ENCODE measurements at regions not wholly inside any gene's neighbourhood (a gene's known extent, or its start where the extent isn't known, plus 50 kb on each side); places are given as distances from the start of the nearest gene placed in this dataset.

GRCh38 chr17:13921841-13922776 is 147.2 kb upstream of the COX10 start:
- DNase-seq (ENCODE audit: low read depth in 2 of 3, low spot score in 1 of 3), result no peak

- DNase-seq (ENCODE audit: low read depth in 2 of 3, low spot score in 1 of 3), result no peak
These were observed 146.4 kb upstream of the COX10 start for GRCh38 chr17:13922885-13923284.

GRCh38 chr17:13925579-13925978 is 143.7 kb upstream of the COX10 start:
- DNase-seq (ENCODE audit: low read depth in 2 of 3, low spot score in 1 of 3), result no peak

GRCh38 chr17:13931111-13931526 is 138.2 kb upstream of the COX10 start:
- DNase-seq (ENCODE audit: low read depth in 2 of 3, low spot score in 1 of 3), result no peak

- DNase-seq (ENCODE audit: low read depth in 2 of 3, low spot score in 1 of 3), result no peak
These were observed 137.4 kb upstream of the COX10 start for GRCh38 chr17:13931800-13932460.

- DNase-seq (ENCODE audit: low read depth in 2 of 3, low spot score in 1 of 3), result no peak
These were observed 135.6 kb upstream of the COX10 start for GRCh38 chr17:13933441-13934276.

- DNase-seq (ENCODE audit: low read depth in 2 of 3, low spot score in 1 of 3), result no peak
These were observed 130.1 kb upstream of the COX10 start for GRCh38 chr17:13939222-13939621.

- DNase-seq (ENCODE audit: low read depth in 2 of 3, low spot score in 1 of 3), result no peak
These were observed 128.2 kb upstream of the COX10 start for GRCh38 chr17:13940858-13941665.

- no peak for DNase-seq (ENCODE audit: low read depth in 2 of 3, low spot score in 1 of 3)
These were observed 127.5 kb upstream of the COX10 start for GRCh38 chr17:13941781-13942180.

- DNase-seq (ENCODE audit: low read depth in 2 of 3, low spot score in 1 of 3), result no peak
These were observed 125.4 kb upstream of the COX10 start for GRCh38 chr17:13943909-13944308.

GRCh38 chr17:13947499-13947898 is 121.8 kb upstream of the COX10 start:
- no peak for DNase-seq (ENCODE audit: low read depth in 2 of 3, low spot score in 1 of 3)

GRCh38 chr17:13952009-13952750 is 117.1 kb upstream of the COX10 start:
- DNase-seq (ENCODE audit: low read depth in 2 of 3, low spot score in 1 of 3), result no peak

GRCh38 chr17:13953841-13954240 is 115.5 kb upstream of the COX10 start:
- DNase-seq (ENCODE audit: low read depth in 2 of 3, low spot score in 1 of 3), result no peak

GRCh38 chr17:13957636-13958035 is 111.7 kb upstream of the COX10 start:
- DNase-seq (ENCODE audit: low read depth in 2 of 3, low spot score in 1 of 3), result no peak

GRCh38 chr17:13958773-13959172 is 110.5 kb upstream of the COX10 start:
- no peak for DNase-seq (ENCODE audit: low read depth in 2 of 3, low spot score in 1 of 3)

GRCh38 chr17:13961265-13961664 is 108.0 kb upstream of the COX10 start:
- DNase-seq (ENCODE audit: low read depth in 2 of 3, low spot score in 1 of 3), result no peak

- DNase-seq (ENCODE audit: low read depth in 2 of 3, low spot score in 1 of 3), result no peak
These were observed 106.5 kb upstream of the COX10 start for GRCh38 chr17:13962716-13963240.

GRCh38 chr17:13967416-13967815 is 101.9 kb upstream of the COX10 start:
- DNase-seq (ENCODE audit: low read depth in 2 of 3, low spot score in 1 of 3), result no peak

GRCh38 chr17:13970531-13970930 is 98.8 kb upstream of the COX10 start:
- no peak for DNase-seq (ENCODE audit: low read depth in 2 of 3, low spot score in 1 of 3)
